Transverse colon (tissue), 3 donors: ENCODE measurements at regions not wholly inside any gene's neighbourhood (a gene's known extent, or its start where the extent isn't known, plus 50 kb on each side); places are given as distances from the start of the nearest gene placed in this dataset.

Source experiments
- POLR2A ChIP-seq: fragments of 450-650 bp; IDR thresholded peaks from one replicate; pipeline ENCODE4 v1.6.1; 2016; ENCODE audit warnings: antibody characterized with exemption, mild to moderate bottlenecking, moderate library complexity
- TF ChIP-seq, protein P1 (sequence below), 5 experiments: fragments of 200-600 bp in 3 of 5; fragments of 450-650 bp in 2 of 5; sonication (generic) in 3 of 5; IDR thresholded peaks; 1 replicate in 2 of 5; 2 replicates in 3 of 5; pipeline ENCODE4 v1.5.1; 2016 to 2017; ENCODE audit warnings: antibody characterized with exemption in 5 of 5, inconsistent platforms in 3 of 5, mild to moderate bottlenecking in 2 of 5, moderate library complexity in 1 of 5

DNA sequence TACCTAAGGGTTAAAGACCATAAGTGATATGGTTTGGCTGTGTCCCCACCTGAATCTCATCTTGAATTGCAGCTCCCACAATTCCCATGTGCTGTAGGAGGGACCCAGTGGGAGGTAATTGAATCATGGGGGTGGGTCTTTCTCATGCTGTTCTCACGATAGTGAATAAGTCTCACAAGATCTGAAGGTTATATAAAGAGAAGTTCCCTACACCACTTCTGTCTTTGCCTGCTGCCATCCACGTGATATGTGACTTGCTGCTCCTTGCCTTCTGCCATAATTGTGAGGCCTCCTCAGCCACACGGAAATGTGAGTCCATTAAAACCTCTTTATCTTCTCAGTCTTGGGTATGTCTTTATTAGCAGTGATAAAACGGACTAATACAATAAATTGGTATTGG lies 75.0 kb upstream of the CADPS start:
- TF ChIP-seq, protein P1, sequence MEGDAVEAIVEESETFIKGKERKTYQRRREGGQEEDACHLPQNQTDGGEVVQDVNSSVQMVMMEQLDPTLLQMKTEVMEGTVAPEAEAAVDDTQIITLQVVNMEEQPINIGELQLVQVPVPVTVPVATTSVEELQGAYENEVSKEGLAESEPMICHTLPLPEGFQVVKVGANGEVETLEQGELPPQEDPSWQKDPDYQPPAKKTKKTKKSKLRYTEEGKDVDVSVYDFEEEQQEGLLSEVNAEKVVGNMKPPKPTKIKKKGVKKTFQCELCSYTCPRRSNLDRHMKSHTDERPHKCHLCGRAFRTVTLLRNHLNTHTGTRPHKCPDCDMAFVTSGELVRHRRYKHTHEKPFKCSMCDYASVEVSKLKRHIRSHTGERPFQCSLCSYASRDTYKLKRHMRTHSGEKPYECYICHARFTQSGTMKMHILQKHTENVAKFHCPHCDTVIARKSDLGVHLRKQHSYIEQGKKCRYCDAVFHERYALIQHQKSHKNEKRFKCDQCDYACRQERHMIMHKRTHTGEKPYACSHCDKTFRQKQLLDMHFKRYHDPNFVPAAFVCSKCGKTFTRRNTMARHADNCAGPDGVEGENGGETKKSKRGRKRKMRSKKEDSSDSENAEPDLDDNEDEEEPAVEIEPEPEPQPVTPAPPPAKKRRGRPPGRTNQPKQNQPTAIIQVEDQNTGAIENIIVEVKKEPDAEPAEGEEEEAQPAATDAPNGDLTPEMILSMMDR (IDR thresholded peaks at IDR 0.05) = no peak
- TF ChIP-seq POLR2A = no peak
